T-helper 22 cell (primary cell): ENCODE measurements at regions not wholly inside any gene's neighbourhood (a gene's known extent, or its start where the extent isn't known, plus 50 kb on each side); places are given as distances from the start of the nearest gene placed in this dataset.

ENCODE experiments used
- DNase-seq: peaks from one replicate; pipeline ENCODE4 v3.0.0-alpha.2; 2020; ENCODE audit warnings: low read depth

GRCh38 chr2:106572541-106573450 lies 85.6 kb downstream of the CD8B2 start:
- DNase-seq, result no peak

GRCh38 chr2:106573773-106574172 lies 86.6 kb downstream of the CD8B2 start:
- DNase-seq, result no peak

- DNase-seq, result no peak
These were observed 88.8 kb downstream of the CD8B2 start for GRCh38 chr2:106575955-106576354.

- no peak for DNase-seq
These were observed 90.1 kb downstream of the CD8B2 start for GRCh38 chr2:106577255-106577651.

- no peak for DNase-seq
These were observed 92.6 kb downstream of the CD8B2 start for GRCh38 chr2:106579750-106580197.

GRCh38 chr2:106580241-106580640 lies 93.1 kb downstream of the CD8B2 start:
- no peak for DNase-seq

GRCh38 chr2:106581328-106581727 lies 94.2 kb downstream of the CD8B2 start:
- no peak for DNase-seq

- no peak for DNase-seq
These were observed 94.6 kb downstream of the CD8B2 start for GRCh38 chr2:106581755-106582147.

- DNase-seq, result peak; percentile 9
These were observed 95.3 kb downstream of the CD8B2 start for GRCh38 chr2:106582148-106583143.

- no peak for DNase-seq
These were observed 97.3 kb downstream of the CD8B2 start for GRCh38 chr2:106584304-106584954.

GRCh38 chr2:106596844-106597243 lies 109.7 kb downstream of the CD8B2 start:
- no peak for DNase-seq

GRCh38 chr2:106599540-106599939 lies 112.4 kb downstream of the CD8B2 start:
- no peak for DNase-seq

GRCh38 chr2:106602042-106602441 lies 114.9 kb downstream of the CD8B2 start:
- DNase-seq, result no peak

GRCh38 chr2:106606652-106607051 lies 119.5 kb downstream of the CD8B2 start:
- no peak for DNase-seq

- DNase-seq, result no peak
These were observed 120.2 kb downstream of the CD8B2 start for GRCh38 chr2:106607371-106607770.

- DNase-seq, result no peak
These were observed 122.6 kb downstream of the CD8B2 start for GRCh38 chr2:106609780-106610179.

GRCh38 chr2:106614511-106615291 lies 127.5 kb downstream of the CD8B2 start:
- no peak for DNase-seq

GRCh38 chr2:106618614-106619013 lies 131.4 kb downstream of the CD8B2 start:
- no peak for DNase-seq

GRCh38 chr2:106623456-106623855 lies 136.3 kb downstream of the CD8B2 start:
- no peak for DNase-seq

GRCh38 chr2:106624787-106625380 lies 137.7 kb downstream of the CD8B2 start:
- DNase-seq, result no peak

- no peak for DNase-seq
These were observed 141.2 kb downstream of the CD8B2 start for GRCh38 chr2:106628377-106628776.
